ENCODE measurements at regions not wholly inside any gene's neighbourhood (a gene's known extent, or its start where the extent isn't known, plus 50 kb on each side); places are given as distances from the start of the nearest gene placed in this dataset.

DNA sequence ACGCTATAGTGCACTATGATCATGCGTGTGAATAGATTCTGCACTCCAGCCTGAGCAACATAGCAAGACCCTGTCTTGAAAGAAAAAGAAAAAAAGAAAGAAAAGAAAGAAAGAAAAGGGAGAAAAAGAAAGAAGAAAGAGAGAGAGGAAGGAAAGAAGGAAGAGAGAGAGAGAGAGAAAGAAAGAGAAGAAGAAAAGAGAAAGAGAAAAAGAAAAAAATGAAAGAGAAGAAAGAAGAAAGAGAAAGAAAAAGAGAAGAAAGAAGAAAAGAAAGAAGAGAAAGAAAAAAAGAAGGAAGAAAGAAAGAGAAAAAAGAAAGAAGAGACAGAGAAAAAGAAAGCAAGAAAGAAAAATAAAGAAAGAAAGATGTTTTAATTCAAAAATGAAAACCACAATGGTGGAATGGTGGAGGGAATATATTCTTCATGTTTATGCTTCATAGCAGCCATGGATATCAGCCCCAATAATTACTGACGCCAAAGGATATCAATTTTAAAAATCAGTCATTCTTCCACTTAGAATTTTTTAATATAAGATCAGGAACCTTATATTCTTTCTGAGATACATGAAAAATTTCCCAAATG is 168.7 kb upstream of the TBCA start:
- peaks cover 0 to 10% (median 0%) of the 10 kb centered on the region in 7 donors for H3K27me3 ChIP-seq (replicated peaks in 1 of 7)
- H3K27ac ChIP-seq = no peak overlapping the region
- H3K36me3 ChIP-seq = no peaks in the 10 kb centered on the region
- no peak for DNase-seq
- intact Hi-C loops (cut with DNase I; ENCODE audit: low total_unique reads) = no loop called here
- 92 to 98% (median 96%) methylated on average over 3 of the region's 3 CpGs for WGBS, 5 donors
- no peak overlapping the region for H3K4me3 ChIP-seq
- H3K4me1 ChIP-seq = no peaks in the 10 kb centered on the region
- H3K9me3 ChIP-seq = no peaks in the 10 kb centered on the region
- TF ChIP-seq, protein P1, sequence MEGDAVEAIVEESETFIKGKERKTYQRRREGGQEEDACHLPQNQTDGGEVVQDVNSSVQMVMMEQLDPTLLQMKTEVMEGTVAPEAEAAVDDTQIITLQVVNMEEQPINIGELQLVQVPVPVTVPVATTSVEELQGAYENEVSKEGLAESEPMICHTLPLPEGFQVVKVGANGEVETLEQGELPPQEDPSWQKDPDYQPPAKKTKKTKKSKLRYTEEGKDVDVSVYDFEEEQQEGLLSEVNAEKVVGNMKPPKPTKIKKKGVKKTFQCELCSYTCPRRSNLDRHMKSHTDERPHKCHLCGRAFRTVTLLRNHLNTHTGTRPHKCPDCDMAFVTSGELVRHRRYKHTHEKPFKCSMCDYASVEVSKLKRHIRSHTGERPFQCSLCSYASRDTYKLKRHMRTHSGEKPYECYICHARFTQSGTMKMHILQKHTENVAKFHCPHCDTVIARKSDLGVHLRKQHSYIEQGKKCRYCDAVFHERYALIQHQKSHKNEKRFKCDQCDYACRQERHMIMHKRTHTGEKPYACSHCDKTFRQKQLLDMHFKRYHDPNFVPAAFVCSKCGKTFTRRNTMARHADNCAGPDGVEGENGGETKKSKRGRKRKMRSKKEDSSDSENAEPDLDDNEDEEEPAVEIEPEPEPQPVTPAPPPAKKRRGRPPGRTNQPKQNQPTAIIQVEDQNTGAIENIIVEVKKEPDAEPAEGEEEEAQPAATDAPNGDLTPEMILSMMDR (IDR thresholded peaks at IDR 0.05 in 8 of 11, conservative IDR thresholded peaks at IDR 0.05 in 3 of 11) = no peak
- no peak for TF ChIP-seq POLR2A (IDR thresholded peaks at IDR 0.05)
- no peak for TF ChIP-seq POLR2AphosphoS5 (IDR thresholded peaks at IDR 0.05)

DNA sequence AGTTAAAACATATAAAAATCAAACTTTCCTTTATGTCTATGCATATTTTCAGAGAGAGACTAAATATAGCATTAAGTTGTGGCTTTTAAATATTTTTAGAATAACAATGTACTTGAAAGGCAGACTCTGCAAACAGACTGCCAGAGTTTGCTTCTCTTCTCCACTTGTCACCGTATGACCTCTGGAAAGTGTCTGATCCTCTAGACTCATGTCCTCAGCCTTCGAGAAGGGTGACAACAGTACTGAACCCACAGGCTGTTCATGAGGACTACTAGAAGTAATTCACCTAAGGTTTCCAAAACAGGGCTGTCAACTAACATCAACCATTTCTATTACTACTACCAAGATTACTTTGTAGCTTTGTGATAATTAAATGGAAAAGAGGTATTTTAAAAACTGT is 167.7 kb upstream of the TBCA start:
- TF ChIP-seq POLR2A (IDR thresholded peaks at IDR 0.05) (no peak), POLR2AphosphoS5 (IDR thresholded peaks at IDR 0.05) (no peak)
- TF ChIP-seq, protein P1 (IDR thresholded peaks at IDR 0.05 in 8 of 11, conservative IDR thresholded peaks at IDR 0.05 in 3 of 11) = no peak
- Histone ChIP-seq H3K4me3 (no peak overlapping the region), H3K27me3 (replicated peaks in 1 of 7) (peaks cover 0 to 10% (median 0%) of the 10 kb centered on the region in 7 donors), H3K9me3 (no peaks in the 10 kb centered on the region), H3K36me3 (no peaks in the 10 kb centered on the region), H3K27ac (no peak overlapping the region), H3K4me1 (no peaks in the 10 kb centered on the region)
- intact Hi-C loops (cut with DNase I; ENCODE audit: low total_unique reads) = no loop called here
- DNase-seq = no peak
- 61 to 79% (median 75%) methylated on average over 2 of the region's 2 CpGs for WGBS, 5 donors

DNA sequence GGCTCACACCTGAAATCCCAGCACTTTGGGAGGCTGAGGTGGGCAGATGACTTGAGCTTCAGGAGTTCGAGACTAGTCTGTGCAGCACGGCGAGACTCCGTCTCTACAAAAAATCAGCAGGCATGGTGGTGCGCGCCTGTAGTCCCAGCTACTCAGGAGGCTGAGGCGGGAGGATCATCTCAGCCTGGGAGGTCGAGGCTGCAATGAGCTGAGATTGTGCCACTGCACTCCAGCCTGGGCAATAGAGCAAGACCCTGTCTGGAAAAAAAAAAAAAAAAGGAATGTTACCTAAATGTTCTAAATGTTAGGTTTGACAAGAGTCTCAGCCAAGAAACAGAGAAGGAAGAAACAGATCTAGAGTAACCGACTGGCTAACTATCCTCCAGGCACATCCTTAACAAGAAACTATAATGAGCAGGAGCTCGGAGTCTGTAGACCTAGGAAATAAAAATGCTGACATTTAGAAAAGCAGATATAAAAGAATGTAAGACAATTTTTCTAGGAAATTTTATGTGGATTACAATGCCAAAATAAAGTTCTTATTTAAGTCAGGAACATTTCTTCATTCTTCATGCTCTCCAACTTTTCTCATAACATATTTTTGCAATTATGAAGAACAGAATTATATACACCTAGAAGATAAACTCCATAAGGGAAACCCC is 166.6 kb upstream of the TBCA start:
- H3K9me3 ChIP-seq = no peaks in the 10 kb centered on the region
- peaks cover 0 to 5% (median 4%) of the 10 kb centered on the region in 6 donors for H3K4me1 ChIP-seq
- intact Hi-C loops (cut with DNase I; ENCODE audit: low total_unique reads) = no loop called here
- no peak overlapping the region for H3K27ac ChIP-seq
- TF ChIP-seq, protein P1 (IDR thresholded peaks at IDR 0.05 in 8 of 11, conservative IDR thresholded peaks at IDR 0.05 in 3 of 11) = no peak
- TF ChIP-seq POLR2AphosphoS5 (IDR thresholded peaks at IDR 0.05) (no peak), POLR2A (IDR thresholded peaks at IDR 0.05) (no peak)
- H3K36me3 ChIP-seq = no peaks in the 10 kb centered on the region
- no peak for DNase-seq
- H3K27me3 ChIP-seq (replicated peaks in 1 of 7) = peaks cover 0 to 10% (median 0%) of the 10 kb centered on the region in 7 donors
- H3K4me3 ChIP-seq = no peak overlapping the region
- 88 to 95% (median 90%) methylated on average over 10 of the region's 10 CpGs for WGBS, 5 donors

Data from spleen (tissue), 11 donors.